Stimulated activated CD8-positive, alpha-beta memory T cell treated with anti-CD3 and anti-CD28 coated beads, Interleukin-15, amount 100 ng/mL, for 24 hours (primary cell): ENCODE measurements at regions not wholly inside any gene's neighbourhood (a gene's known extent, or its start where the extent isn't known, plus 50 kb on each side); places are given as distances from the start of the nearest gene placed in this dataset.
"Not testable (repeated sequence)": the region's sequence is repeated elsewhere in the genome, so short reads cannot be mapped to it uniquely, and the experiment has no call there.

Source experiments
- DNase-seq: peaks from one replicate; pipeline ENCODE4 v3.0.0-alpha.2; 2020; ENCODE audit warnings: low read depth

- DNase-seq, result no peak
Measured at GRCh38 chr16:85202631-85203461, 90.6 kb upstream of the CIBAR2 start.

GRCh38 chr16:85203462-85203813, 91.2 kb upstream of the CIBAR2 start:
- no peak for DNase-seq

- DNase-seq, result no peak
Measured at GRCh38 chr16:85204242-85205010, 92.2 kb upstream of the CIBAR2 start.

- DNase-seq, result not testable (repeated sequence)
Measured at GRCh38 chr16:85205257-85205656, 93.0 kb upstream of the CIBAR2 start.

GRCh38 chr16:85205747-85206471, 93.6 kb upstream of the CIBAR2 start:
- DNase-seq, result no peak

- no peak for DNase-seq
Measured at GRCh38 chr16:85206472-85207356, 94.4 kb upstream of the CIBAR2 start.

- no peak for DNase-seq
Measured at GRCh38 chr16:85207357-85207921, 95.2 kb upstream of the CIBAR2 start.

GRCh38 chr16:85208181-85208580, 95.9 kb upstream of the CIBAR2 start:
- DNase-seq, result no peak

- DNase-seq, result no peak
Measured at GRCh38 chr16:85208643-85209520, 96.6 kb upstream of the CIBAR2 start.

- DNase-seq, result no peak
Measured at GRCh38 chr16:85209526-85210121, 97.4 kb upstream of the CIBAR2 start.

GRCh38 chr16:85210423-85211169, 98.3 kb upstream of the CIBAR2 start:
- no peak for DNase-seq

GRCh38 chr16:85211271-85211801, 99.1 kb upstream of the CIBAR2 start:
- no peak for DNase-seq

GRCh38 chr16:85213926-85214675, 101.8 kb upstream of the CIBAR2 start:
- no peak for DNase-seq

- DNase-seq, result no peak
Measured at GRCh38 chr16:85215478-85216118, 103.3 kb upstream of the CIBAR2 start.

GRCh38 chr16:85216522-85217375, 104.5 kb upstream of the CIBAR2 start:
- no peak for DNase-seq

- DNase-seq, result no peak
Measured at GRCh38 chr16:85220125-85220839, 108.0 kb upstream of the CIBAR2 start.
